Activated naive CD4-positive, alpha-beta T cell treated with anti-CD3 and anti-CD28 coated beads, Interleukin-2, amount 50 U/mL, for 24 hours (primary cell): ENCODE measurements at regions not wholly inside any gene's neighbourhood (a gene's known extent, or its start where the extent isn't known, plus 50 kb on each side); places are given as distances from the start of the nearest gene placed in this dataset.
"Not testable (repeated sequence)": the region's sequence is repeated elsewhere in the genome, so short reads cannot be mapped to it uniquely, and the experiment has no call there.

Source experiments
- H3K27ac Mint-ChIP-seq: one replicate; pipeline ENCODE4 v1.8.0; 2021; ENCODE audit warnings: mild to moderate bottlenecking, mixed read lengths
- H3K27me3 Mint-ChIP-seq: one replicate; pipeline ENCODE4 v1.8.0; 2021; ENCODE audit warnings: mixed read lengths
- H3K36me3 Mint-ChIP-seq: one replicate; pipeline ENCODE4 v1.8.0; 2021; ENCODE audit warnings: mixed read lengths
- H3K4me1 Mint-ChIP-seq: one replicate; pipeline ENCODE4 v1.8.0; 2021; ENCODE audit warnings: mixed read lengths
- H3K4me3 Mint-ChIP-seq: one replicate; pipeline ENCODE4 v1.8.0; 2021; ENCODE audit warnings: mild to moderate bottlenecking, mixed read lengths
- H3K9me3 Mint-ChIP-seq: one replicate; pipeline ENCODE4 v1.8.0; 2021; ENCODE audit warnings: mixed read lengths

DNA sequence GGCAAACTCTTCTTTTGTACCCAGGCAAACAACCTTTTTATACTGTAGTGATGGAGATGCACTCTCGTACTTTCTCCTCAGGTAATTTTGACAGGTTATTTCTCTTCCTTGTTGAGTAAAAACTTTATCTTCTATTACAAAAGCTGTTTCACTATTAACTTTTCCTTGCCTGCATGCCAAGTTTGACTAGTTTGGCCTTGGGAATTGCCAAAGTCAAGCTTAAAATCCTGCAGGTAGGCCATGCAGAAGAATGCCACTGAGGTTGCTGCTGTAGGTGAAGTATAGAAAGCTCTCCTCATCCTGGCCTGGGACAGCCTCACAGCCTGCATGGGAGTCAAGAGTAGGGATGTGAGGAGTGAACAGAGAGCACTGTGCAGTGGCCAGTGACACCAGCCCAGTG, 1293.5 kb upstream of the CHAC2 start:
- Mint-ChIP-seq H3K4me3 (no peak overlapping the region), H3K36me3 (no peaks in the 10 kb centered on the region), H3K27me3 (no peaks in the 10 kb centered on the region), H3K4me1 (no peaks in the 10 kb centered on the region), H3K27ac (no peak overlapping the region), H3K9me3 (peaks cover 3% of the 10 kb centered on the region)

DNA sequence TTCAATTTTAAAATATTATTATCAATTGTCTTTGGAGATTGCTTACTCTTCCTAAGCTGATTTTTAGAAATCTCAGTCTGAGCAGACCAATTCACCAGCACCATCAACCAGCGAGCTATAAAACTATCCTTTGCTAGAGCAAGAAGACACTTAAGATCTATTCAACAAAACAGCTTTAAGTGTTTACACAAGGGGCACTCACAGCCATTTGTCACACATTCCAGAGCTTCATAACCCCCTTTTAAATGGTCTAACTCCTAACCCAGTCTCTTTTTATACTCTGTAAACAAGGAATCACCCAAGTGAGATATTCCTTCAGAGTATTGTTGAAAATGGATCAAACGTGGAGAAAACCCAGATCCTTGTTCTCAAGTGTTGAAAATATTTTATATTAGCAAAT, 1294.1 kb upstream of the CHAC2 start:
- H3K27ac Mint-ChIP-seq = no peak overlapping the region
- no peaks in the 10 kb centered on the region for H3K4me1 Mint-ChIP-seq
- H3K9me3 Mint-ChIP-seq = peaks cover 2% of the 10 kb centered on the region
- H3K4me3 Mint-ChIP-seq = no peak overlapping the region
- H3K27me3 Mint-ChIP-seq = no peaks in the 10 kb centered on the region
- no peaks in the 10 kb centered on the region for H3K36me3 Mint-ChIP-seq

DNA sequence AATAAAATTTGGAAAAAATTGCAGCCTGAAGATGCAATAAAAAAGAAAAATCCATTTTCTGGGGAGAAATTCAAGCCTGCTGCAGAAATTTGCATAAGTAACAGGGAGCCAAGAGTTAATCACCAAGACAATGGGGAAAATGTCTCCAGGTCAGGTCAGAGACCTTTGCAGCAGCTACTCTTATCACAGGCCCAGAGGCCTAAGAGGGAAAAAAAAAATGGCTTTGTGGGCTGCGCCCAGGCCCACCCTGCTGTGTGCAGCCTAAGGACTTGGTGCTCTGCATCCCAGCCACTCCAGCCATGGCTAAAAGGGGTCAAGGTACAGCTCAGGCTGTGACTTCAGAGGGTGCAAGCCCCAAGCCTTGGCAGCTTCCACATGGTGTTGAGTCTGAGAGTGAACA, 1297.1 kb upstream of the CHAC2 start:
- not testable (repeated sequence) for H3K27ac Mint-ChIP-seq, H3K4me1 Mint-ChIP-seq, H3K36me3 Mint-ChIP-seq, H3K9me3 Mint-ChIP-seq, H3K27me3 Mint-ChIP-seq, H3K4me3 Mint-ChIP-seq

DNA sequence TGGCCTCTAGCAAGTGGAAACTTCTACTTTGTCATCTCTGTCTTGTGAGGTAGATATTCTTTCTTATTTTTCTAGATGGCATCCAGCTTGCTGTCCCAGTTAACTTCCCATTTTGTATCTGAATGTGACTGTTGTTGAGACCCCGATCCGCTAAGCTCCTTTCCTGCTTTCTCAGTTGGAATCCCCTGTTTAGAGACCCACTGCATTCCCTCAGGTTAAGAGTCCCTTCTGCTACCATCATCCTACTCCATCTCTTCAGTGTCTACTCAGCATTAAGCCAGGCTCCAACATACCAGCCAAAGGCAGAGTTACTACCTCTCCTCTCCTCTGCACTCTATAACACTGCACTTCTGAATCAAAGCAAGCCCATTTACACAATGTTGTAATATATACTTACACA, 1300.4 kb upstream of the CHAC2 start:
- peaks cover 4% of the 10 kb centered on the region for H3K9me3 Mint-ChIP-seq
- no peaks in the 10 kb centered on the region for H3K27me3 Mint-ChIP-seq
- no peaks in the 10 kb centered on the region for H3K36me3 Mint-ChIP-seq
- no peak overlapping the region for H3K27ac Mint-ChIP-seq
- no peak overlapping the region for H3K4me3 Mint-ChIP-seq
- H3K4me1 Mint-ChIP-seq = no peaks in the 10 kb centered on the region

DNA sequence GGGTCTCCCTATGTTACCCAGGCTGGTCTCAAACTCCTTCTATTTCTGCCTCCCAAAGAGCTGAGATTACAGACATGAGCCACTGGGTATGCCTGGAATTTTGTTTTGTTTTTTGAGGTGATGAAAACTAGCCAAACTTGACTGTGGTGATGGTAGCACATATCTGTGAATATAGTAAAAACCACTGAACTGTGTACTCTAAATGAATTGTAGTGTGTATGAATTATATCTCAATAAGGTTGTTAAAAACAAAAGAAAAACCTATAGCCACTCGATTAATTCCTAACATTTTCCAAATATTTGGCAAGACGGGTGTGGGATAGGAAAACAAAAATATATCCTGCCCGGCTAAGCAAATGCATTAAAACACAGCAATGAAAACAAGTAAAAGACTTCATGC, 1302.3 kb upstream of the CHAC2 start:
- Mint-ChIP-seq H3K27ac (no peak overlapping the region), H3K36me3 (no peaks in the 10 kb centered on the region), H3K4me1 (no peaks in the 10 kb centered on the region), H3K4me3 (no peak overlapping the region), H3K27me3 (no peaks in the 10 kb centered on the region), H3K9me3 (peaks cover 4% of the 10 kb centered on the region)

DNA sequence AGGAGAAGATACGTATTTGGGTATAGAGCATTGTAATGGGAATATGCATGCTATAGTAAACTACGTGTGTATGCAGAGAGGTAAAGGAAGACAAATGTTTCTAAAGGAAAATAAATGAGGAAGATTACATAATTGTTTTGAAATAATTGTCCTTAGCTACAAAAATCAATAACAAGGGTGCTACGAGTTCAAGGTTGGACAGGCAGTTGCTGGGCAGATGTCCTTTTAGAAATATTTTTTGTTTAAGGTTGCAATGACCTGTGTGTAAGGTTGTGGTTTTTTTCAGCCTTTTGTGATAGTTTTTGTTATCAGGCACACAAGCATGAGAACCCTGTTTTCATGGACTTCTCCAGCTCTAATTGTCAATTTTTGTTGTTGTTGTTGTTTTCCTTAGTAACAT, 1304.1 kb upstream of the CHAC2 start:
- H3K27ac Mint-ChIP-seq = no peak overlapping the region
- H3K4me3 Mint-ChIP-seq = no peak overlapping the region
- no peaks in the 10 kb centered on the region for H3K4me1 Mint-ChIP-seq
- no peaks in the 10 kb centered on the region for H3K27me3 Mint-ChIP-seq
- H3K9me3 Mint-ChIP-seq = peaks cover 4% of the 10 kb centered on the region
- H3K36me3 Mint-ChIP-seq = no peaks in the 10 kb centered on the region

DNA sequence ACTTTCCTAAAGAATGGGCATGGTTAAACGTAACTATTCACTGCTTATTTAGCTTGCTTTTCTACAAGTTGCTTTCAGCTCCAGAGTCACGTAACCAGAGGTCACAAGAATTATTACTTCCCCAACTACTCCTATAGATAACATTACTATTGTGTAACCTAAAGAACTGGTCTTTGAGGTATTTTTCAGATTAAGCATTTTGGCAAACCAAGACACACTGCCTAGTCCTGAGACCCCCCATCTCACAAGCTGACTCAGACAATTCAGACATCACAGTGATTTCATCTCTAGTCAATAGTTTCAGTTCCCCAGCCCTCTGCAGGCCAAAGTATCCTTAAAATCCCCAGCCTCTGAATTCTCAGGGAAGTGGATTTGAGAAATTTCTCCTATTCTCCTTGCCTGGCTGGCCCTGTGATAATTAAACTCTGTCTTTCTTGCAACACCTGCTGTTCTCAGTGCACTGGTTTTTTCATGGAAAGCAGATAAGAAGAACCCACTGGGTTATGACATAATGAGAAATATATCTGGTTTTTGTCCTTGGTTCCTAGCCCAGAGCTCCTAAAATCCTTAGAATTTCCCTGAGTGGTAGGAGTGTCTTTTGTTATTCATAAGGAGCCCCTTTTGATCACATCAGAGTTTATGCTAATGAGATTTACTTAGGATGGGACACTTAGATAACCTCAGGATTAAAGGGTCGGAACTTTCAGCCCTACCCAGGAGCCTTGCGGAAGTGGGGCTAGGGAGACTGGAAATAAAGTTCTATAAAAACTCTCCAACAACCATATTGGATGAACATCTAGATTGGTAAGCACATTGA, 1310.8 kb upstream of the CHAC2 start:
- no peaks in the 10 kb centered on the region for H3K4me1 Mint-ChIP-seq
- peaks cover 10% of the 10 kb centered on the region for H3K9me3 Mint-ChIP-seq
- H3K36me3 Mint-ChIP-seq = no peaks in the 10 kb centered on the region
- no peak overlapping the region for H3K4me3 Mint-ChIP-seq
- H3K27ac Mint-ChIP-seq = no peak overlapping the region
- no peaks in the 10 kb centered on the region for H3K27me3 Mint-ChIP-seq

DNA sequence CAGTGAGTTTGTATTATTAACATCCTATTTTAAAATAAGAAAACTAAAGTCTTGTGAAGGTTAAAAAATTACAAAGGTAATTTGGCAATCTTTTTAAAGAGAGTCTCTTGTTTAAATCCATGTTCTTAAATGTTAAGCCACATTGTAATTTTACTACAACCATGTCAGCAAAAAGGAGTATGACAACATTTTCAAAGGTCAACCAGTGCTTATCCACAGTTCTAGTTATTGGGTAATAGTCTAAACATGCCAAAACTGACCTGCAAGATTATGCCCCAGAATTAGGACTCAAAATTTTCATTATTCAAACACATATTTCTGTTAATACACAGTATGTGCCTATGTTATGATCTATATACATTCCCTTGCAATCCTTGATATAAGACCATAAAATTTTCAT, 1312.6 kb upstream of the CHAC2 start:
- Mint-ChIP-seq H3K9me3 (peaks cover 10% of the 10 kb centered on the region), H3K27ac (no peak overlapping the region), H3K4me1 (no peaks in the 10 kb centered on the region), H3K4me3 (no peak overlapping the region), H3K36me3 (no peaks in the 10 kb centered on the region), H3K27me3 (no peaks in the 10 kb centered on the region)

DNA sequence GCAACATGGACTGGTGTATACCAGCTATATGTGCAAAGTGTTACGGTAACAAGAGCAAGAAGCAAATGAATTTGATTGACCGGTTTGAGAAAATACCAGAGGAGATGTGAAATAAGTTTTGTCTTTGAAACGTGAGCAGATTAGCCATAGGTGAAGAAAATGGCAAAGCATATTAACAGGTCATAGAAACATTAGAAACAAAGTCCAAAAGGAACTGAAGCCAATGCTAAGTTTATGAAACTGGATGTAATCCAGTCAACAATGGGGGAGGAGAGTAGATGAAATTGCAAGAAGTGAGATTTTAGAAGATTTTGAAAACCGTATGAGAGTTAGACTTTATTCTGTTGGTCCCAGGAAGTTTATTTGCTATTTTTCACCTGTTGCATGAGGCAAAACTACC, 1315.4 kb upstream of the CHAC2 start:
- H3K4me1 Mint-ChIP-seq = no peaks in the 10 kb centered on the region
- peaks cover 10% of the 10 kb centered on the region for H3K9me3 Mint-ChIP-seq
- H3K27ac Mint-ChIP-seq = no peak overlapping the region
- H3K36me3 Mint-ChIP-seq = no peaks in the 10 kb centered on the region
- H3K4me3 Mint-ChIP-seq = no peak overlapping the region
- H3K27me3 Mint-ChIP-seq = no peaks in the 10 kb centered on the region

DNA sequence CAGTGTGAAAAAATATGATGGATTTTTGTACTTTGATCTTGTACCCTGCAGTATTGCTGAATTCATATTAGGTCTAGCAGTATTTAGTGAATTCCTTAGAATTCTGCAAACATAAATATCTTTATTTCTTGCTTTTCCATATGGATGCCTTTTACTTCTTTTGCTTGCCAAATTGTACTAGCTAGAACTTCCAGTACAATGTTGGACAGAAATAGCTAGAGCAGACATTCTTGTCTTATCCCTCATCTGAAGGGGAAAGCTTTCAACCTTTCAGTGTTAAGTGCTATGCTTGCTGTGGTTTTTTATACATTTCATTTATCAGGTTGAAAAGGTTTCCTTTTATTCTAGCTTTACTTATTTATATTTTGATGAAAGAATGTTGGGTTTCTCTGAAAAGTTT, 1321.9 kb upstream of the CHAC2 start:
- H3K27me3 Mint-ChIP-seq = no peaks in the 10 kb centered on the region
- H3K9me3 Mint-ChIP-seq = no peaks in the 10 kb centered on the region
- no peaks in the 10 kb centered on the region for H3K4me1 Mint-ChIP-seq
- H3K4me3 Mint-ChIP-seq = no peak overlapping the region
- H3K27ac Mint-ChIP-seq = no peak overlapping the region
- no peaks in the 10 kb centered on the region for H3K36me3 Mint-ChIP-seq

DNA sequence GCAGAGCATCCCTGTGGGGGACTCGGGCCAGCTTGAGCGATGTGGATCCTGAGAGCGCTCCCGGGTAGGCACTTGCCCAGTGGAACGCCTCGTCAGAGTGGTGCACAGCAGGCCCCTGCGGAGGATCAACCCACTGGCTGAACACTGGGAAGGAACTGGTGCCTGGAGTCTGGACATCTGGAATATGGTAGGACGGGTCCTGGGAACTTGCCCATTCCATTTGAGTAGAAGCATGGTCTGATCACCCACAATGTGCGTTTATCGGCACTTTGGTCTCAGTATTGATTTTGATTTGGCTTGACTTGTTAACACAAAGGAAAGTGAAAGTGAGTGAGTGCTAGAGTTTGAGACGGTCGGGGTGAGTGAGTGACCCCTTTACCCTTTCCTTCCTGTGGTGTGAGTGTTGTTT, 1336.2 kb upstream of the CHAC2 start:
- H3K4me3 Mint-ChIP-seq = no peak overlapping the region
- H3K9me3 Mint-ChIP-seq = peaks cover 6% of the 10 kb centered on the region
- H3K36me3 Mint-ChIP-seq = no peaks in the 10 kb centered on the region
- H3K4me1 Mint-ChIP-seq = no peaks in the 10 kb centered on the region
- no peak overlapping the region for H3K27ac Mint-ChIP-seq
- no peaks in the 10 kb centered on the region for H3K27me3 Mint-ChIP-seq

DNA sequence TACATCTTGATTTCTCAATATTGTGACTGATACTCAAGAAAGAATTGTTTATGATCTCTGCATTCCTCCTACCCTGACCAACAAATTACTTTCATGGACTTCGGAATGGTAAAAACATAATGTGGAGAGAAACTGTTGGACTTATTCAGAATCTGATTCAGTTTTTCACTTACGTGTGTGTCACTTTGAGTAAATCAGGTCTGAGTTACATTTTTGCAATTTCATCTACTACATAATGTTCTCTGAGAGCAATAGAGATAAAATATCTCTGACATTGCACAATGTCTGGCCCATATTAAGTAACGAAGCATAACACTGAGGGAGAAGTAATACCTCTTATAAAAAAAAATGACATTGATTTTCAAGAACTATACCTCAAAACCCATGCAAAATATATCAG, 1337.9 kb upstream of the CHAC2 start:
- no peak overlapping the region for H3K27ac Mint-ChIP-seq
- no peak overlapping the region for H3K4me3 Mint-ChIP-seq
- no peaks in the 10 kb centered on the region for H3K36me3 Mint-ChIP-seq
- H3K27me3 Mint-ChIP-seq = no peaks in the 10 kb centered on the region
- H3K4me1 Mint-ChIP-seq = no peaks in the 10 kb centered on the region
- peaks cover 6% of the 10 kb centered on the region for H3K9me3 Mint-ChIP-seq

DNA sequence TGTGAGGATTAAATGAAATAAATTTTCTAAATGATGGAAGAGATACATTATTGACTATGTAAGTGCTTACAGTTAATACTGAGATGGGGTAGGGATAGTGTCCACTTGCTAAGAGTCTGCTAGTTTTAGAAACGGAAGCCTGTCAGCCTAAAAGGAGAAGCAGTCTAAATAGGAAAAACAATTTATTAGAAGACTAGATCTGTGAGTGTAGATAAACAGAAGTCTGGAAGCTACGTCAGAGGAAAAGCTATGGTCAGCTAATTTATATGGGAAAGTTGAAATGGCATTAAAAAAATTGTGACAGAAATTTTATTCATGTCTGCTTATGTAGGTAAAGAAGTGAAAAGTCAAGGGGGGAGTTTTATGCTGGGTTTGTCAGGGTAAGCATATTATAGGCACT, 1338.4 kb upstream of the CHAC2 start:
- H3K27me3 Mint-ChIP-seq = no peaks in the 10 kb centered on the region
- no peaks in the 10 kb centered on the region for H3K4me1 Mint-ChIP-seq
- no peak overlapping the region for H3K4me3 Mint-ChIP-seq
- H3K36me3 Mint-ChIP-seq = no peaks in the 10 kb centered on the region
- no peak overlapping the region for H3K27ac Mint-ChIP-seq
- peaks cover 6% of the 10 kb centered on the region for H3K9me3 Mint-ChIP-seq

DNA sequence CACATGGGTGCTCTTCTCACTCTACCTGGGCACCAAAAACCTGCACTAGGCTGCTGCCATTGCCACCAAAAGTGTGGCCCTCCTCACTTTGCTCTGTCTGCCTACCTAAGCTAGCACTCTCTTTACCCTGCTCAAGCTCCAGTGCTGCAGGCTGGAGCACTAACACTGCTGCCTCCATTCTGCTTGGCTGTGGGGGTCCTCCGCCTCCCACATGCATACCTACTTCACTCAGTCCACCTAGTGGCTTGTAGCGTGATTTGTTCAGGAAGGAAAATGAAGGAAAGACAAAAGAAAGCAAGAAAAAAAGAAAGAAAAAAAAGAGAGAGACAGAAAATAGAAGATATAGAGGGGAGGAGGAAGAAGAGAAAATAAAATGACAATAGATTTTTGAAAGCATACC, 1339.4 kb upstream of the CHAC2 start:
- no peaks in the 10 kb centered on the region for H3K36me3 Mint-ChIP-seq
- no peaks in the 10 kb centered on the region for H3K4me1 Mint-ChIP-seq
- no peak overlapping the region for H3K4me3 Mint-ChIP-seq
- peaks cover 6% of the 10 kb centered on the region for H3K9me3 Mint-ChIP-seq
- no peak overlapping the region for H3K27ac Mint-ChIP-seq
- H3K27me3 Mint-ChIP-seq = no peaks in the 10 kb centered on the region

DNA sequence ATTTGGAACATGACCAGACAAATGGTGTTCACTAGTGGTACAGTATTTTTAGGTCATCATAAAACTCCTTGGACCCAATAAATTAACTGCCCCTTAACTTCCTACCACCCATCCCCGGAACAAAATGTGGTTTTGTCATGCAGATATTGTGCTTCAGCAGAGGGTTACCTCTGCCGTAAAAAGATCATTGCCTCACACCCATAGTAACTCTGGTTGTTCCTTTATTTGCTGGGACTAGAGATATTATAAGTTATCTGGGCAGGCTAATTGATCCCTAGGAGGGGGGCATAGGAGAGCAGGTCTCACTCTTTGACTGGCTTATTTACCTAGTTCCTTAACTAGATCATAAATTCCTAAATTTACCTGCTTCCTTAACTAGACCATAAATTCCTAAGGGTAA, 1343.9 kb upstream of the CHAC2 start:
- Mint-ChIP-seq H3K4me1 (no peaks in the 10 kb centered on the region), H3K9me3 (no peaks in the 10 kb centered on the region), H3K27ac (no peak overlapping the region), H3K36me3 (no peaks in the 10 kb centered on the region), H3K4me3 (no peak overlapping the region), H3K27me3 (no peaks in the 10 kb centered on the region)

DNA sequence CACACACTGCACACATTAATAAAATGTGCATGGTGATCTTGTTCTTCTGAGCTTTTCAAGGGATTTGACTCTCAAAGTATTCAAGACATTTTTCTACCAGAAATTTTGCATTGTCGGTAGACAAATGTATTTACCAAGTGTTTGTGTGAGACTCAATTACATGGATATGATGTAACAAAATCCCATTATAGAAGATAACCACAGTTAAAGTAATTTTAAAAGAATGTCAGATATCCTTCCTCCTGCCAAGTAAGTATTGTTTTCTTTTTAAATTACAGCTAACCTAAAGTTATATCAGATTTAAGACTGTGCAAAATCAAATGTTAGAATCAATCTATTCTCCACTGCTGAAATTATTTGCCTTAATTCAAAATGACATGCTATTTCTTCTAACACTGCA, 1344.5 kb upstream of the CHAC2 start:
- H3K36me3 Mint-ChIP-seq = no peaks in the 10 kb centered on the region
- no peak overlapping the region for H3K27ac Mint-ChIP-seq

DNA sequence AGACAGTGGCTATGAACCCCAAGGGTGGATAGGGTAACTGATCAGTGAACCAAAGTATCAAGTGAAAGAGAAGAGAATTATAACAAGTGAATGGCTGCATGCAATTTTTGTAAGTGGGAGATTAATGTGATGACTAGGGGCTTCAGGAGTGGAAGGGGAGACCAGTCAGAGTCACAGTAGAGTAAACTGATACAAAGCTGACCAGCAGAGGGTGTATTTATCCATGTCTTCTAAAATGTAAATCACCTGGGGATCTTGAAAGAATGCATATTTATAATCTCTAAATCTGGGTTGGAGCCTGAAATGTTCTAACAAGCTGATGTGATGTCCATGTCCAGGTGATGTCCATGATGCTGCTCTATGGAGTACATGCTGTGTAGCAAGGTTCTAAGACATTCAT, 1351.3 kb upstream of the CHAC2 start:
- H3K27ac Mint-ChIP-seq = no peak overlapping the region
- H3K4me1 Mint-ChIP-seq = no peaks in the 10 kb centered on the region
- no peaks in the 10 kb centered on the region for H3K27me3 Mint-ChIP-seq
- no peak overlapping the region for H3K4me3 Mint-ChIP-seq
- no peaks in the 10 kb centered on the region for H3K36me3 Mint-ChIP-seq
- no peaks in the 10 kb centered on the region for H3K9me3 Mint-ChIP-seq

More for the DNA sequence above, 1344.5 kb upstream of the CHAC2 start:
- no peaks in the 10 kb centered on the region for H3K4me1 Mint-ChIP-seq
- H3K27me3 Mint-ChIP-seq = no peaks in the 10 kb centered on the region
- H3K9me3 Mint-ChIP-seq = no peaks in the 10 kb centered on the region
- H3K4me3 Mint-ChIP-seq = no peak overlapping the region
